IMR-90 (cell line): ENCODE measurements at regions not wholly inside any gene's neighbourhood (a gene's known extent, or its start where the extent isn't known, plus 50 kb on each side); places are given as distances from the start of the nearest gene placed in this dataset.

Experiments
- ATAC-seq: fragments of 200-7000 bp; cut with Tn5 transposase; 2 replicates; pipeline ENCODE4 v1.9.1; 2020; ENCODE audit warnings: low read depth, mild to moderate bottlenecking, moderate library complexity
- BruUV-seq: library from RNA; stranded (reverse); fragments of 400-500 nt; replicated peaks from 2 replicates; lab custom pipeline; 2021; lab: Mats Ljungman, UMichigan
- CTCF ChIA-PET: fragments of 300-600 bp; formaldehyde crosslinking; extraction: SDS; loops from one replicate; lab custom pipeline; 2021; ENCODE audit warnings: antibody characterized with exemption; lab: Yijun Ruan, JAX
- POLR2A ChIA-PET: fragments of 300-600 bp; sonication (Branson Sonifier 250); formaldehyde crosslinking; loops from one replicate; lab custom pipeline; 2022; ENCODE audit warnings: antibody characterized with exemption; ENCODE audit not compliant: unreplicated experiment; lab: Charles Lee
- DNase-seq: peaks from one replicate; pipeline ENCODE4 v3.0.0; 2013
- H2AFZ ChIP-seq: replicated peaks from 2 replicates; pipeline ENCODE3; 2013; ENCODE audit warnings: low read length, mild to moderate bottlenecking; ENCODE audit not compliant: poor library complexity
- H2AK5ac ChIP-seq: 2 replicates; pipeline ENCODE4 v1.6.1; 2013; ENCODE audit warnings: low read depth, low read length, inconsistent platforms
- H2AK9ac ChIP-seq: replicated peaks from 2 replicates; pipeline ENCODE3; 2013; ENCODE audit warnings: mild to moderate bottlenecking, low read depth, low read length, moderate library complexity; ENCODE audit not compliant: poor library complexity
- H2BK120ac ChIP-seq: 2 replicates; pipeline ENCODE4 v1.6.1; 2013; ENCODE audit warnings: low read depth, low read length, inconsistent platforms
- H2BK15ac ChIP-seq: 3 replicates; pipeline ENCODE4 v1.6.1; 2013; ENCODE audit warnings: low read depth, low read length, inconsistent platforms
- H2BK20ac ChIP-seq: 2 replicates; pipeline ENCODE4 v1.6.1; 2013; ENCODE audit warnings: low read depth, mild to moderate bottlenecking, inconsistent platforms, low read length, moderate library complexity
- H2BK5ac ChIP-seq: 2 replicates; pipeline ENCODE4 v1.6.1; 2013; ENCODE audit warnings: mild to moderate bottlenecking, low read depth, low read length, inconsistent platforms; ENCODE audit not compliant: poor library complexity, severe bottlenecking
- H3K14ac ChIP-seq: replicated peaks from 2 replicates; pipeline ENCODE4 v1.6.1; 2013; ENCODE audit warnings: low read depth, low read length, inconsistent platforms
- H3K18ac ChIP-seq: 2 replicates; pipeline ENCODE4 v1.6.1; 2013; ENCODE audit warnings: low read depth, low read length, control low read depth
- H3K23ac ChIP-seq: 2 replicates; pipeline ENCODE4 v1.6.1; 2013; ENCODE audit warnings: low read depth, low read length, inconsistent platforms
- H3K27ac ChIP-seq: 2 replicates; pipeline ENCODE4 v1.5.1; 2013; ENCODE audit warnings: mild to moderate bottlenecking, control low read depth, low read length; ENCODE audit not compliant: insufficient read depth
- H3K27me3 ChIP-seq: 2 replicates; pipeline ENCODE4 v1.6.1; 2013; ENCODE audit warnings: low read length; ENCODE audit not compliant: control insufficient read depth, insufficient read depth
- H3K36me3 ChIP-seq: 2 replicates; pipeline ENCODE4 v1.6.1; 2013; ENCODE audit warnings: low read length, mixed read lengths; ENCODE audit not compliant: control insufficient read depth, insufficient read depth
- H3K4ac ChIP-seq: 2 replicates; pipeline ENCODE4 v1.6.1; 2013; ENCODE audit warnings: low read depth, low read length, inconsistent platforms
- H3K4me1 ChIP-seq: 2 replicates; pipeline ENCODE4 v1.6.1; 2013; ENCODE audit warnings: low read length, mixed read lengths; ENCODE audit not compliant: control insufficient read depth, insufficient read depth
- H3K4me2 ChIP-seq: 2 replicates; pipeline ENCODE4 v1.6.1; 2013; ENCODE audit warnings: low read depth, mild to moderate bottlenecking, control low read depth, low read length, moderate library complexity
- H3K4me3 ChIP-seq: 2 replicates; pipeline ENCODE4 v1.5.1; 2013; ENCODE audit warnings: low read depth, mild to moderate bottlenecking, control low read depth, low read length, moderate library complexity; ENCODE audit not compliant: insufficient read depth
- H3K56ac ChIP-seq: 2 replicates; pipeline ENCODE4 v1.6.1; 2013; ENCODE audit warnings: low read length, inconsistent platforms; ENCODE audit not compliant: insufficient read depth; ENCODE audit errors: extremely low read depth
- H3K79me1 ChIP-seq, 2 experiments: 2 replicates each; pipeline ENCODE4 v1.6.1; 2013; ENCODE audit warnings: low read length in 2 of 2, inconsistent platforms in 1 of 2, low read depth in 1 of 2
- H3K9ac ChIP-seq: 2 replicates; pipeline ENCODE4 v1.6.1; 2013; ENCODE audit warnings: low read depth, low read length, control low read depth
- H3K9me1 ChIP-seq: 2 replicates; pipeline ENCODE4 v1.6.1; 2013; ENCODE audit warnings: low read length, inconsistent platforms; ENCODE audit not compliant: insufficient read depth
- H3K9me3 ChIP-seq: 2 replicates; pipeline ENCODE4 v1.6.1; 2013; ENCODE audit warnings: low read length; ENCODE audit not compliant: control insufficient read depth, insufficient read depth
- H4K20me1 ChIP-seq: 2 replicates; pipeline ENCODE4 v1.6.1; 2013; ENCODE audit warnings: low read length, inconsistent platforms; ENCODE audit not compliant: insufficient read depth
- H4K5ac ChIP-seq: 2 replicates; pipeline ENCODE4 v1.6.1; 2013; ENCODE audit warnings: mild to moderate bottlenecking, low read depth, low read length, control low read depth
- H4K8ac ChIP-seq, 2 experiments: 2 replicates each; pipeline ENCODE4 v1.6.1; 2013; ENCODE audit warnings: low read depth in 2 of 2, low read length in 2 of 2, control low read depth in 1 of 2, inconsistent platforms in 1 of 2
- H4K91ac ChIP-seq: 2 replicates; pipeline ENCODE4 v1.6.1; 2013; ENCODE audit warnings: low read depth, low read length, inconsistent platforms; ENCODE audit not compliant: insufficient read depth
- BHLHE40 ChIP-seq: fragments of 150-350 bp; IDR thresholded peaks from 2 replicates; pipeline ENCODE4 v1.6.1; 2016; ENCODE audit warnings: mild to moderate bottlenecking, low read depth, low read length
- CEBPB ChIP-seq: IDR thresholded peaks from 2 replicates; pipeline ENCODE4 v1.6.1; 2012; ENCODE audit warnings: low read depth, low read length, improper control_type of control experiment
- CHD1 ChIP-seq: IDR thresholded peaks from 2 replicates; pipeline ENCODE4 v1.6.1; 2012; ENCODE audit warnings: low read depth, low read length, improper control_type of control experiment
- FOS ChIP-seq: fragments of 150-350 bp; IDR thresholded peaks from 2 replicates; pipeline ENCODE4 v1.6.1; 2016; ENCODE audit warnings: low read depth, low read length
- NFE2L2 ChIP-seq: fragments of 150-350 bp; IDR thresholded peaks from 2 replicates; pipeline ENCODE4 v1.6.1; 2016; ENCODE audit warnings: low read depth, mild to moderate bottlenecking, low read length
- WGBS, 2 experiments: methylation state at CpG; one replicate each; pipeline versions ENCODE4 v1.1.5 to v1.1.7; 2013; ENCODE audit warnings: missing lambda C conversion rate in 2 of 2; ENCODE audit not compliant: insufficient read length in 1 of 2; ENCODE audit errors: extremely low coverage in 2 of 2; 5-methylcytosine and 5-hydroxymethylcytosine counted together
- dilution Hi-C: fragments of 300-500 bp; cut with HindIII; formaldehyde crosslinking; loops from one replicate; pipeline ENCODE4 v1.14.3; 2018; ENCODE audit warnings: low sequenced_read_pairs; ENCODE audit not compliant: unreplicated experiment
- in situ Hi-C: fragments of 300-500 bp; cut with MboI; formaldehyde crosslinking; loops from 3 replicates; pipeline ENCODE4 v1.14.3; 2019; ENCODE audit warnings: low sequenced_read_pairs, inconsistent platforms, mixed read lengths
- intact Hi-C: fragments of 100-400 bp; cut with micrococcal nuclease; formaldehyde crosslinking; loops from 2 replicates; pipeline ENCODE4 v1.10.0; 2022
- TF ChIP-seq, protein P1 (sequence below): fragments of 150-350 bp; IDR thresholded peaks from 2 replicates; pipeline ENCODE4 v1.6.1; 2016; ENCODE audit warnings: low read depth, mild to moderate bottlenecking, low read length, moderate library complexity, borderline replicate concordance
- TF ChIP-seq, protein P2 (sequence below): fragments of 150-350 bp; IDR thresholded peaks from 2 replicates; pipeline ENCODE4 v1.6.1; 2017; ENCODE audit warnings: mild to moderate bottlenecking, antibody characterized with exemption, low read length, low read depth

DNA sequence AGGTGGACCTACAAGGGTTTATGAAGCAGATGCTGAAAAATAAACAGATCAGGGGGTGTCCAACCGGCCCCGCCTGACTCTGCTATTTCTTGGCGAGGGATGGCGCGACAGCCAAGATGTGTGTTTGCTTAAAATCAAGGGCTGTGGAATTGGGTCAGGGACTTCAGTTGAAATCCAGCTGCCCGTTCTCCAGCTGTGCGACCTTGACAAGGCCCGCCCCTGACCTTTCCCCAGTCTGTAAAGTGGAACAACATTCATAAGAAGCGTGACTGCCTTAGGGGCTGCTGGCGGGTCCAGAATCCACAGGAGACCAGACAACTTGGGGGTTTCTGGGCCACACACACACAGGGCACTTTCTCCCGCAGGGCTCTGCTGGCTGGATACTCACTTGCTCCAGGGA lies 517.5 kb downstream of the PREX1 start:
- peaks cover 30% of the 10 kb centered on the region for H3K27me3 ChIP-seq
- intact Hi-C loops = no loop called here
- no TSS peak for BruUV-seq
- H2AFZ ChIP-seq = no peak overlapping the region
- H4K91ac ChIP-seq = no peak overlapping the region
- H2BK120ac ChIP-seq = no peak overlapping the region
- H3K4me3 ChIP-seq = no peak overlapping the region
- no peak overlapping the region for H3K56ac ChIP-seq
- no peak overlapping the region for H2BK15ac ChIP-seq
- CTCF ChIA-PET = no interaction called here
- no peaks in the 10 kb centered on the region for H3K36me3 ChIP-seq
- no peak overlapping the region for H2AK5ac ChIP-seq
- no peak overlapping the region for H2BK5ac ChIP-seq
- H3K14ac ChIP-seq = no peak overlapping the region
- H3K79me1 ChIP-seq = no peaks in the 10 kb centered on the region
- no peak overlapping the region for H3K18ac ChIP-seq
- 32% methylated on average over 5 of the region's 11 CpGs; no CpG with 5 or more reads in 1 of the 2 experiments for whole genome bisulfite sequencing, 2 experiments
- DNase-seq (no peak), ATAC-seq (no peak)
- H3K9me1 ChIP-seq = no peaks in the 10 kb centered on the region
- in situ Hi-C loops = no loop called here
- no peak overlapping the region for H2AK9ac ChIP-seq
- H3K4me2 ChIP-seq = no peak overlapping the region
- H4K5ac ChIP-seq = no peak overlapping the region
- H3K4ac ChIP-seq = no peak overlapping the region
- no peaks in the 10 kb centered on the region for H3K9me3 ChIP-seq
- H3K23ac ChIP-seq = no peak overlapping the region
- no peak overlapping the region for H4K8ac ChIP-seq
- no peak overlapping the region for H3K9ac ChIP-seq
- H4K20me1 ChIP-seq = no peaks in the 10 kb centered on the region; the same call in 1 of the 2 replicates
- no peak overlapping the region for H2BK20ac ChIP-seq
- no peak overlapping the region for H3K27ac ChIP-seq
- dilution Hi-C loops = no loop called here
- H3K4me1 ChIP-seq = no peaks in the 10 kb centered on the region
- TF ChIP-seq FOS (no peak), CHD1 (no peak), NFE2L2 (no peak), BHLHE40 (no peak), CEBPB (no peak)
- TF ChIP-seq, protein P1, sequence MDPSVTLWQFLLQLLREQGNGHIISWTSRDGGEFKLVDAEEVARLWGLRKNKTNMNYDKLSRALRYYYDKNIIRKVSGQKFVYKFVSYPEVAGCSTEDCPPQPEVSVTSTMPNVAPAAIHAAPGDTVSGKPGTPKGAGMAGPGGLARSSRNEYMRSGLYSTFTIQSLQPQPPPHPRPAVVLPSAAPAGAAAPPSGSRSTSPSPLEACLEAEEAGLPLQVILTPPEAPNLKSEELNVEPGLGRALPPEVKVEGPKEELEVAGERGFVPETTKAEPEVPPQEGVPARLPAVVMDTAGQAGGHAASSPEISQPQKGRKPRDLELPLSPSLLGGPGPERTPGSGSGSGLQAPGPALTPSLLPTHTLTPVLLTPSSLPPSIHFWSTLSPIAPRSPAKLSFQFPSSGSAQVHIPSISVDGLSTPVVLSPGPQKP = no peak
- TF ChIP-seq, protein P2, sequence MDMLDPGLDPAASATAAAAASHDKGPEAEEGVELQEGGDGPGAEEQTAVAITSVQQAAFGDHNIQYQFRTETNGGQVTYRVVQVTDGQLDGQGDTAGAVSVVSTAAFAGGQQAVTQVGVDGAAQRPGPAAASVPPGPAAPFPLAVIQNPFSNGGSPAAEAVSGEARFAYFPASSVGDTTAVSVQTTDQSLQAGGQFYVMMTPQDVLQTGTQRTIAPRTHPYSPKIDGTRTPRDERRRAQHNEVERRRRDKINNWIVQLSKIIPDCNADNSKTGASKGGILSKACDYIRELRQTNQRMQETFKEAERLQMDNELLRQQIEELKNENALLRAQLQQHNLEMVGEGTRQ = no peak
- POLR2A ChIA-PET = no interaction called here
